Astrocyte (in vitro differentiated cells and primary cell): ENCODE measurements at regions not wholly inside any gene's neighbourhood (a gene's known extent, or its start where the extent isn't known, plus 50 kb on each side); places are given as distances from the start of the nearest gene placed in this dataset.

Experiments
- DNase-seq: peaks from one replicate; pipeline ENCODE4 v3.0.0-alpha.2; 2010; ENCODE audit warnings: low read depth
- FAIRE-seq: peaks from 2 replicates; lab custom pipeline; 2011; peaks lifted over from hg19 to GRCh38; lab: Jason Lieb, UNC
- H2AFZ ChIP-seq: 2 replicates; pipeline ENCODE4 v1.6.0; 2012; ENCODE audit warnings: low read depth, low read length, inconsistent platforms
- H3K27ac ChIP-seq: 2 replicates; pipeline ENCODE4 v1.5.1; 2011; ENCODE audit warnings: low read depth, low read length, inconsistent platforms
- H3K27me3 ChIP-seq: 2 replicates; pipeline ENCODE4 v1.6.0; 2011; ENCODE audit warnings: low read length, inconsistent platforms; ENCODE audit not compliant: insufficient read depth
- H3K36me3 ChIP-seq: 2 replicates; pipeline ENCODE4 v1.5.1; 2011; ENCODE audit warnings: low read length, inconsistent platforms; ENCODE audit not compliant: insufficient read depth
- H3K4me1 ChIP-seq: 2 replicates; pipeline ENCODE4 v1.5.1; 2011; ENCODE audit warnings: low read length, inconsistent platforms; ENCODE audit not compliant: insufficient read depth
- H3K4me2 ChIP-seq: 2 replicates; pipeline ENCODE4 v1.6.0; 2012; ENCODE audit warnings: low read length, inconsistent platforms
- H3K4me3 ChIP-seq: 2 replicates; pipeline ENCODE4 v1.5.1; 2011; ENCODE audit warnings: low read depth, mild to moderate bottlenecking, low read length, inconsistent platforms; ENCODE audit not compliant: insufficient read depth
- H3K79me2 ChIP-seq: 2 replicates; pipeline ENCODE4 v1.6.0; 2012; ENCODE audit warnings: mild to moderate bottlenecking, low read length, inconsistent platforms; ENCODE audit not compliant: insufficient read depth
- H3K9ac ChIP-seq: 2 replicates; pipeline ENCODE4 v1.6.0; 2012; ENCODE audit warnings: mild to moderate bottlenecking, low read length, inconsistent platforms
- H3K9me3 ChIP-seq: 2 replicates; pipeline ENCODE4 v1.5.1; 2012; ENCODE audit warnings: low read depth, mild to moderate bottlenecking, low read length, inconsistent platforms; ENCODE audit not compliant: insufficient read depth
- H4K20me1 ChIP-seq: 2 replicates; pipeline ENCODE4 v1.6.0; 2012; ENCODE audit warnings: low read length, inconsistent platforms; ENCODE audit not compliant: insufficient read depth
- H3K27ac Mint-ChIP-seq: one replicate; pipeline ENCODE4 v1.8.0; 2021; ENCODE audit warnings: mild to moderate bottlenecking, mixed read lengths; ENCODE audit not compliant: unreplicated experiment
- H3K27me3 Mint-ChIP-seq: one replicate; pipeline ENCODE4 v1.8.0; 2021; ENCODE audit warnings: low read depth, mixed read lengths; ENCODE audit not compliant: unreplicated experiment
- H3K36me3 Mint-ChIP-seq: one replicate; pipeline ENCODE4 v1.8.0; 2021; ENCODE audit warnings: low read depth, mixed read lengths; ENCODE audit not compliant: unreplicated experiment
- H3K4me1 Mint-ChIP-seq: one replicate; pipeline ENCODE4 v1.8.0; 2021; ENCODE audit warnings: low read depth, mixed read lengths; ENCODE audit not compliant: unreplicated experiment
- H3K4me3 Mint-ChIP-seq: one replicate; pipeline ENCODE4 v1.8.0; 2021; ENCODE audit warnings: mild to moderate bottlenecking, moderate library complexity, mixed read lengths; ENCODE audit not compliant: unreplicated experiment
- H3K9me3 Mint-ChIP-seq: one replicate; pipeline ENCODE4 v1.8.0; 2021; ENCODE audit warnings: mild to moderate bottlenecking, mixed read lengths; ENCODE audit not compliant: unreplicated experiment
- EZH2 ChIP-seq: IDR thresholded peaks from 2 replicates; pipeline ENCODE4 v1.6.1; 2012; ENCODE audit warnings: mild to moderate bottlenecking, low read length, inconsistent platforms; ENCODE audit not compliant: insufficient read depth
- TF ChIP-seq, protein P1 (sequence below): IDR thresholded peaks from 2 replicates; pipeline ENCODE4 v1.5.1; 2011; ENCODE audit warnings: low read depth, mild to moderate bottlenecking, inconsistent platforms, low read length, moderate library complexity; ENCODE audit not compliant: insufficient read depth

DNA sequence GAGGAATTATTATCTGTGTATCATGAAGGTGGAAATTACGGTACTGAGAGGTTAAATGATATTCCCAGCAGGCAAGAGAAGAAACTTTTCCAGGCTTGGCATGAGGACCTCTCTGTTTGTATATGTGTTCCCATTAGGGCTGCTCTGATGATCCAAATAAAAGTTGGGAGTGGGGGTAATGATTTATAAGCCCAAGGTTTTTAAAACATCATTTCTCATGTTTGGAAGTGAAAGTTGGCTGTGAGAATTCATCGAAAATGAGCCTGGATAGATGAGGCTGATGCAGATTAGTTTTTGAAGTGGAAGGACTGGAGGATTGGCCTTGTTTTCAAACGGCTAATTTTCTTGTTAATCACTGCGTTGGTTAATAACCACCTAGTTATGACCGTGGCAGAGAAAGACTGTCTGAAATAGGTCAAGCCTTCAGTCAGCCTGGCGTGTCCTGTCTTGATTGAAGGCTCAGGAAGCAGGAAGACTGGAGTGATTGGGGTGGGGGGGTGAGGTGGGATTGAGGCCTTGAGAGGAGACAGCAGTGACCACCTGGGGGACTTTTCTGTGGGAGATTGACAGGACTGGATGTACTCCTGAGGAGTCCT, 391.0 kb upstream of the WWC1 start:
- no peak overlapping the region for H3K27ac ChIP-seq
- no peaks in the 10 kb centered on the region for H3K9me3 ChIP-seq
- no peaks in the 10 kb centered on the region for H3K79me2 ChIP-seq
- Mint-ChIP-seq H3K27me3 (no peaks in the 10 kb centered on the region), H3K4me3 (no peak overlapping the region), H3K4me1 (peaks cover 44% of the 10 kb centered on the region), H3K36me3 (no peaks in the 10 kb centered on the region), H3K9me3 (no peaks in the 10 kb centered on the region), H3K27ac (peak overlapping the region; percentile 28)
- no peak overlapping the region for H3K9ac ChIP-seq
- DNase-seq (no peak), FAIRE-seq (no peak)
- no peaks in the 10 kb centered on the region for H3K27me3 ChIP-seq
- H4K20me1 ChIP-seq: no peaks in the 10 kb centered on the region
- no peaks in the 10 kb centered on the region for H3K36me3 ChIP-seq
- H3K4me2 ChIP-seq: no peak overlapping the region
- no peak overlapping the region for H3K4me3 ChIP-seq
- no peak for TF ChIP-seq EZH2
- TF ChIP-seq, protein P1, sequence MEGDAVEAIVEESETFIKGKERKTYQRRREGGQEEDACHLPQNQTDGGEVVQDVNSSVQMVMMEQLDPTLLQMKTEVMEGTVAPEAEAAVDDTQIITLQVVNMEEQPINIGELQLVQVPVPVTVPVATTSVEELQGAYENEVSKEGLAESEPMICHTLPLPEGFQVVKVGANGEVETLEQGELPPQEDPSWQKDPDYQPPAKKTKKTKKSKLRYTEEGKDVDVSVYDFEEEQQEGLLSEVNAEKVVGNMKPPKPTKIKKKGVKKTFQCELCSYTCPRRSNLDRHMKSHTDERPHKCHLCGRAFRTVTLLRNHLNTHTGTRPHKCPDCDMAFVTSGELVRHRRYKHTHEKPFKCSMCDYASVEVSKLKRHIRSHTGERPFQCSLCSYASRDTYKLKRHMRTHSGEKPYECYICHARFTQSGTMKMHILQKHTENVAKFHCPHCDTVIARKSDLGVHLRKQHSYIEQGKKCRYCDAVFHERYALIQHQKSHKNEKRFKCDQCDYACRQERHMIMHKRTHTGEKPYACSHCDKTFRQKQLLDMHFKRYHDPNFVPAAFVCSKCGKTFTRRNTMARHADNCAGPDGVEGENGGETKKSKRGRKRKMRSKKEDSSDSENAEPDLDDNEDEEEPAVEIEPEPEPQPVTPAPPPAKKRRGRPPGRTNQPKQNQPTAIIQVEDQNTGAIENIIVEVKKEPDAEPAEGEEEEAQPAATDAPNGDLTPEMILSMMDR: no peak
- H2AFZ ChIP-seq: no peak overlapping the region
- H3K4me1 ChIP-seq: peaks cover 10% of the 10 kb centered on the region

GRCh38 chr5:167902298-167902697, 389.1 kb upstream of the WWC1 start:
- Histone ChIP-seq H3K4me2 (no peak overlapping the region), H3K27me3 (no peaks in the 10 kb centered on the region), H3K36me3 (no peaks in the 10 kb centered on the region), H3K27ac (no peak overlapping the region), H3K9ac (no peak overlapping the region), H3K79me2 (no peaks in the 10 kb centered on the region), H2AFZ (no peak overlapping the region), H3K9me3 (no peaks in the 10 kb centered on the region), H4K20me1 (no peaks in the 10 kb centered on the region), H3K4me3 (no peak overlapping the region), H3K4me1 (peaks cover 10% of the 10 kb centered on the region)
- Mint-ChIP-seq H3K27me3 (no peaks in the 10 kb centered on the region), H3K9me3 (no peaks in the 10 kb centered on the region), H3K27ac (peak overlapping the region; percentile 14), H3K36me3 (no peaks in the 10 kb centered on the region), H3K4me1 (peaks cover 30% of the 10 kb centered on the region), H3K4me3 (no peak overlapping the region)
- DNase-seq (no peak), FAIRE-seq (no peak)
- TF ChIP-seq, protein P1: no peak
- no peak for TF ChIP-seq EZH2

GRCh38 chr5:167903243-167903642, 388.2 kb upstream of the WWC1 start:
- Mint-ChIP-seq H3K36me3 (no peaks in the 10 kb centered on the region), H3K4me1 (peaks cover 25% of the 10 kb centered on the region), H3K9me3 (no peaks in the 10 kb centered on the region), H3K4me3 (no peak overlapping the region), H3K27ac (no peak overlapping the region), H3K27me3 (no peaks in the 10 kb centered on the region)
- TF ChIP-seq, protein P1: no peak
- no peak for DNase-seq
- H4K20me1 ChIP-seq: no peaks in the 10 kb centered on the region
- no peaks in the 10 kb centered on the region for H3K79me2 ChIP-seq
- no peak overlapping the region for H3K4me2 ChIP-seq
- peaks cover 10% of the 10 kb centered on the region for H3K4me1 ChIP-seq
- H3K27ac ChIP-seq: no peak overlapping the region
- no peak overlapping the region for H2AFZ ChIP-seq
- no peak overlapping the region for H3K9ac ChIP-seq
- no peak overlapping the region for H3K4me3 ChIP-seq
- no peaks in the 10 kb centered on the region for H3K36me3 ChIP-seq
- no peaks in the 10 kb centered on the region for H3K27me3 ChIP-seq
- no peaks in the 10 kb centered on the region for H3K9me3 ChIP-seq
- FAIRE-seq: no peak
